ENCODE measurements at regions not wholly inside any gene's neighbourhood (a gene's known extent, or its start where the extent isn't known, plus 50 kb on each side); places are given as distances from the start of the nearest gene placed in this dataset.
"Not testable (repeated sequence)": the region's sequence is repeated elsewhere in the genome, so short reads cannot be mapped to it uniquely, and the experiment has no call there.

DNA sequence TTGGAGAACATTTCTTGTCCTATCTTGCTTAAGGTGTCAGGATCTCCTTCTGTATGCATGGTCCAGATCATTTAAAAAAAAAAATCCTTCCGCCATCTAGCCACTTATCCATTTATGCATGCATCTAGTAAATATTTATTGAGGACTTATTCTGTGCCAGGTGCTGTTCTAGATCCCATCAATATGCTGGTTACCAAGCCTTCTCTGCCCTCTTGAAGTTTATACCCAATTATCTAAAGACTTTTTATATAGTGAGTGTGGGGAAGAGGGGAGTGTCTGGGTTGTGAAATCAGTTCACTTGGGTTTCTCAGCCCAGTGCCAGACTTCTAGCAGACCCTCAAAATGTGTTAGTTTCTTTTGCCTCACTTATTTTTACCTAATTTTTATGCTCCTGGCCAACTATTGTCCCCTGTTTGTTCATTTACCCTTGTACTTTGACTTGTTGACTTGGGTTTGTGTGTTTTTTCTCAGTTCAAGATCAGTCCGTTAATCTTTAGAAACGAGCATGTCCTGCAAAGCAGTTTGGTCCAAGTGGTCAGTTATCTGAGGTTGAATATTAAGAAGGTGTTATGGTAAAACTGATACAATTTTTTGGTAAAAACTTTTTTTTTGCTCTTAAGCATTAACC, 488.9 kb downstream of the PCNX1 start:
- no peak for ATAC-seq (ENCODE audit: low FRiP score)
- no peak for DNase-seq (ENCODE audit: low spot score)
- TF ChIP-seq, protein P1, sequence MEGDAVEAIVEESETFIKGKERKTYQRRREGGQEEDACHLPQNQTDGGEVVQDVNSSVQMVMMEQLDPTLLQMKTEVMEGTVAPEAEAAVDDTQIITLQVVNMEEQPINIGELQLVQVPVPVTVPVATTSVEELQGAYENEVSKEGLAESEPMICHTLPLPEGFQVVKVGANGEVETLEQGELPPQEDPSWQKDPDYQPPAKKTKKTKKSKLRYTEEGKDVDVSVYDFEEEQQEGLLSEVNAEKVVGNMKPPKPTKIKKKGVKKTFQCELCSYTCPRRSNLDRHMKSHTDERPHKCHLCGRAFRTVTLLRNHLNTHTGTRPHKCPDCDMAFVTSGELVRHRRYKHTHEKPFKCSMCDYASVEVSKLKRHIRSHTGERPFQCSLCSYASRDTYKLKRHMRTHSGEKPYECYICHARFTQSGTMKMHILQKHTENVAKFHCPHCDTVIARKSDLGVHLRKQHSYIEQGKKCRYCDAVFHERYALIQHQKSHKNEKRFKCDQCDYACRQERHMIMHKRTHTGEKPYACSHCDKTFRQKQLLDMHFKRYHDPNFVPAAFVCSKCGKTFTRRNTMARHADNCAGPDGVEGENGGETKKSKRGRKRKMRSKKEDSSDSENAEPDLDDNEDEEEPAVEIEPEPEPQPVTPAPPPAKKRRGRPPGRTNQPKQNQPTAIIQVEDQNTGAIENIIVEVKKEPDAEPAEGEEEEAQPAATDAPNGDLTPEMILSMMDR (IDR thresholded peaks at IDR 0.05): no peak

DNA sequence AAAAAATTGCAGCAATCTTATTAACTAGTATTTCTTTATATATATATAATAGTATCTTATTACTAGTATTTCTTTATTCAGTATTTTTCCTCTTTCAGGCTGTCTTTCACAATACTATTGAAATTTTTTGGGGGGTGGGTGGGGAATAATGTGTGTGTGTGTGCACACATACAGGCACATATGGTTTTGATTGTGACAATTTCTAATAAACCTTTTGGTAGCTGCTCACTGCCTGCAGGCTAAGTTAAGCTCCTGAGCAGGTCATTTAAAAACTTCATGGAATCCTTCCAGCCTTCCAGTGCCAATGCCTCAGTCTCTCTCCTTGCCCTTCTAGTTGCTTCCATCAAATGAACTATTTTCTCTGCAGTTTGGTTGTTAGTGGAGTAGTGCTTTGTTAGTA, 490.1 kb downstream of the PCNX1 start:
- DNase-seq (ENCODE audit: low spot score) (no peak), ATAC-seq (ENCODE audit: low FRiP score) (no peak)
- TF ChIP-seq, protein P1 (IDR thresholded peaks at IDR 0.05): no peak

DNA sequence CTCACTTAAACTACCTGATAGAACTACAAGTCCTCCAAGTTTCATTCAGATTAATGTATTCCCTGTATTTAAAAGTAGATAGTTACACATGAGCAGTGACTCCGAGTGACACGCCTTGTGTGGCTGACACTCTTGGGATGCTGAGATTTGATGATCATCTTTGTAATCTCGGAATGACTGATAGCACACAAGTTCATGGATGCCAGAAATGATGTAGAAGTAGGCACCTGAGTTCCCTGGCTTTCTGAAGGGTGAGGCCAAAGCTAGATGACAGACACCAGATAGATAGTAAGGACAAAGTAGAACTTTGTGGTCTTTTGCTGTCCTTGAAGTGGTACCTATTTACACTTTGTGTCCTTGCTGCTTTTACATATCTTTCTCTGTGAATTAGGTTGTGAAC, 491.2 kb downstream of the PCNX1 start:
- no peak for ATAC-seq (ENCODE audit: low FRiP score)
- TF ChIP-seq, protein P1 (IDR thresholded peaks at IDR 0.05): no peak
- DNase-seq (ENCODE audit: low spot score): no peak

DNA sequence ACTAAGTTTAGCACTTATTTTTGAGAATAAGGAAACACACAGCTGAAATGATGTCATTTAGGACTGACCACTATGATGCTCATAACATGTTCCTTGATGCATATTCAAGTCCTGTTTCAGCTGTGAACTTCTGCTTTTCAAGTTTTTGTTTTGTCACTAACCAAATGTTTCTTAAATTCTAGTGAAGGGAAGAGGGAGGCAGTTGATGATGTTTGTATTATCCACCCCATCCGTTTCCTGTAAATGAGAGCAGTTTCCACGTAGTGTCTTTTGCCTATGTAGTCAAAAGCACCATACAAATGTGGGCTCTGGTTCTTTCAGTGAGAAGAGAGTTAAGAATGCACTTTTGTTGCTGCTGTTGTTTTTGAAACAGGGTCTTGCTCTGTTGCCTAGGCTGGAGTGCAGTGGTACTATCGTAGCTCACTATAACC, 491.8 kb downstream of the PCNX1 start:
- ATAC-seq (ENCODE audit: low FRiP score): no peak
- TF ChIP-seq, protein P1 (IDR thresholded peaks at IDR 0.05): no peak

DNA sequence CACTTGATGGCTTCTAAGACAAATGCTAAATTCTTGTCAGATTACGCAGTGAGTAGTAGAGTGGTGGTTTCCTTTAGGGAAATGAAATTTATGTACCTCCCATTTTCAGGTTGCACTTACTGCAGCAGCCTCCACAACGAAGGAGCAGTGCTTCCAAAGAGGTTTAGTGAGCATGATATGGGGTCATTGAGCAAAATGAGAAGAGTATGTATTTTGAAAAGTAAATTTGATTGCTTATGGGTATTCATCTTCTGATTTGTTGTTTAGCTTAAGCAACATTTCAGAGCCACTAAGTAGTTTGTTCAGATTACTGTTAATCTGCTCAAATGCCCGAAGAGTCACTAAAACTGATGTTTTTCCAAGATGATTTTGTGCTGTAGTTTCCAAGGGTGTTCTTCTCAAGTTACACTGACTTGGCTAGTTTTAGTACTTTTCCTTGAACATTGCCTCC, 493.6 kb downstream of the PCNX1 start:
- no peak for ATAC-seq (ENCODE audit: low FRiP score)
- TF ChIP-seq, protein P1 (IDR thresholded peaks at IDR 0.05): no peak

More for the DNA sequence above, 491.8 kb downstream of the PCNX1 start:
- DNase-seq (ENCODE audit: low spot score): no peak

DNA sequence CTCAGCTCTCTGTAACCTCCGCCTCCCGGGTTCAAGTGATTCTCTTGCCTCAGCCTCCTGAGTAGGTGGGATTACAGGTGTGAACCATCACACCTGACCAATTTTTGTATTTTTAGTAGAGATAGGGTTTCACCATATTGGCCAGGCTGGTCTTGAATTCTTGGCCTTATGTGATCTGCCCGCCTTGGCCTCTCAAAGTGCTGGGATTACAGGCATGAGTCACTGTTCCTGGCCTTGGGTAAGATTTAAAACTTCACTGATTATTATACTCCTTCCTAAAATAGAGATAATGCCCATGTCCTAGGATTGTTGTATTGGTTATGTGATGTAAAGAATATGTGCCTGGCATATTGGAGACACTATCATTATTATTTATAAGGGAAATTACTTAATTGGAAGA, 495.2 kb downstream of the PCNX1 start:
- ATAC-seq (ENCODE audit: low FRiP score); DNase-seq (ENCODE audit: low spot score): not testable (repeated sequence)

More for the DNA sequence above, 493.6 kb downstream of the PCNX1 start:
- no peak for DNase-seq (ENCODE audit: low spot score)

DNA sequence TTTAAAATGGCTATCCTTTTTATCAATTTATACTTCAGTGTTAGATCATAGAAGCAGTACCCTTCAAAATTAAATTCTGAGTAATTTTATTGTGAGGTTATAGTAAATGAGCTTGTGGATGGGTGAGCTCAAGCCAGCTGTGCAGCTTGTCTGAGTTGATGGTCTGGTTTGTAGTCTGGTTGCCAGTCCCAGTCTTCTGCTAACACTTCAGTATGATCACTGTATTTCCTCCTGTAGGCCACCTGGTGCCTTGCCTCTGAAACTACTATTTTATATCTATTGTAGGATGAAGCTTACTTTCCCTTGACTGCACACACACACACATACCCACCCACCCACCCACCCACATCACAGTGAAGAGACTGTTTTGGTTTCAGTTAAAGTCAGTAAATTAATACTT, 496.4 kb downstream of the PCNX1 start:
- TF ChIP-seq, protein P1 (IDR thresholded peaks at IDR 0.05): no peak
- no peak for ATAC-seq (ENCODE audit: low FRiP score)
- DNase-seq (ENCODE audit: low spot score): no peak
